Esophagus muscularis mucosa (tissue), 3 donors: ENCODE measurements at regions not wholly inside any gene's neighbourhood (a gene's known extent, or its start where the extent isn't known, plus 50 kb on each side); places are given as distances from the start of the nearest gene placed in this dataset.

Experiments used
- CTCF ChIP-seq, 3 experiments: fragments of 200-600 bp in 2 of 3; fragments of 450-650 bp in 1 of 3; sonication (generic) in 2 of 3; IDR thresholded peaks; one replicate each; pipeline ENCODE4 v1.5.1; 2017 to 2019; ENCODE audit warnings: antibody characterized with exemption in 3 of 3, mild to moderate bottlenecking in 2 of 3, moderate library complexity in 1 of 3
- POLR2A ChIP-seq: fragments of 450-650 bp; IDR thresholded peaks from one replicate; pipeline ENCODE4 v1.6.1; 2017; ENCODE audit warnings: antibody characterized with exemption, moderate library complexity, mild to moderate bottlenecking, low read depth
- POLR2AphosphoS5 ChIP-seq, 2 donors: sonication (generic); formaldehyde crosslinking; IDR thresholded peaks; one replicate each; pipeline ENCODE4 v1.6.1; 2017; ENCODE audit warnings: antibody characterized with exemption in 2 of 2

GRCh38 chr9:73064315-73064714, 87.3 kb upstream of the ANXA1 start:
- no peak for TF ChIP-seq POLR2AphosphoS5 (IDR thresholded peaks at IDR 0.05)
- TF ChIP-seq CTCF (IDR thresholded peaks at IDR 0.05): no peak
- no peak for TF ChIP-seq POLR2A
